IPS-18a (cell line): ENCODE measurements at regions not wholly inside any gene's neighbourhood (a gene's known extent, or its start where the extent isn't known, plus 50 kb on each side); places are given as distances from the start of the nearest gene placed in this dataset.

Experiments used
- H3K27ac ChIP-seq: one replicate; pipeline ENCODE4 v1.5.1; 2013; ENCODE audit warnings: low read length
- H3K27me3 ChIP-seq: one replicate; pipeline ENCODE4 v1.6.1; 2013; ENCODE audit warnings: mild to moderate bottlenecking, low read length; ENCODE audit not compliant: control insufficient read depth, insufficient read depth
- H3K36me3 ChIP-seq: one replicate; pipeline ENCODE4 v1.6.1; 2013; ENCODE audit warnings: low read depth, low read length; ENCODE audit not compliant: control insufficient read depth
- H3K4me1 ChIP-seq: one replicate; pipeline ENCODE4 v1.6.1; 2013; ENCODE audit warnings: low read depth, low read length; ENCODE audit not compliant: control insufficient read depth
- H3K4me3 ChIP-seq: one replicate; pipeline ENCODE4 v1.5.1; 2013; ENCODE audit warnings: low read length
- H3K9ac ChIP-seq: one replicate; pipeline ENCODE4 v1.6.1; 2013; ENCODE audit warnings: mild to moderate bottlenecking, low read length, moderate library complexity
- H3K9me3 ChIP-seq: one replicate; pipeline ENCODE4 v1.6.1; 2013; ENCODE audit warnings: low read depth, low read length; ENCODE audit not compliant: control insufficient read depth

GRCh38 chr2:173448938-173449471 lies 94.3 kb downstream of the CDCA7 start:
- H3K27me3 ChIP-seq: no peaks in the 10 kb centered on the region
- H3K9me3 ChIP-seq: no peaks in the 10 kb centered on the region
- no peak overlapping the region for H3K27ac ChIP-seq
- no peaks in the 10 kb centered on the region for H3K36me3 ChIP-seq
- peak overlapping the region; percentile 32 for H3K4me3 ChIP-seq
- peak overlapping the region; percentile 37 for H3K9ac ChIP-seq
- peaks cover 8% of the 10 kb centered on the region for H3K4me1 ChIP-seq

GRCh38 chr2:173451118-173451517 lies 96.4 kb downstream of the CDCA7 start:
- H3K4me3 ChIP-seq: no peak overlapping the region
- H3K27ac ChIP-seq: no peak overlapping the region
- H3K9me3 ChIP-seq: no peaks in the 10 kb centered on the region
- H3K4me1 ChIP-seq: peaks cover 8% of the 10 kb centered on the region
- no peaks in the 10 kb centered on the region for H3K27me3 ChIP-seq
- H3K9ac ChIP-seq: no peak overlapping the region
- no peaks in the 10 kb centered on the region for H3K36me3 ChIP-seq

- Histone ChIP-seq H3K9ac (no peak overlapping the region), H3K4me3 (no peak overlapping the region)
These were observed 97.3 kb downstream of the CDCA7 start for GRCh38 chr2:173451941-173452340.

GRCh38 chr2:173452416-173452815 lies 97.7 kb downstream of the CDCA7 start:
- H3K9ac ChIP-seq: no peak overlapping the region

More at GRCh38 chr2:173451941-173452340, 97.3 kb downstream of the CDCA7 start:
- H3K9me3 ChIP-seq: no peaks in the 10 kb centered on the region
- H3K36me3 ChIP-seq: no peaks in the 10 kb centered on the region
- H3K27me3 ChIP-seq: no peaks in the 10 kb centered on the region
- peaks cover 8% of the 10 kb centered on the region for H3K4me1 ChIP-seq
- no peak overlapping the region for H3K27ac ChIP-seq

GRCh38 chr2:173456960-173457359 lies 102.3 kb downstream of the CDCA7 start:
- H3K4me1 ChIP-seq: peaks cover 5% of the 10 kb centered on the region
- H3K9me3 ChIP-seq: no peaks in the 10 kb centered on the region
- no peaks in the 10 kb centered on the region for H3K36me3 ChIP-seq
- no peak overlapping the region for H3K4me3 ChIP-seq
- H3K27me3 ChIP-seq: no peaks in the 10 kb centered on the region
- H3K9ac ChIP-seq: no peak overlapping the region
- no peak overlapping the region for H3K27ac ChIP-seq

More at GRCh38 chr2:173452416-173452815, 97.7 kb downstream of the CDCA7 start:
- H3K4me1 ChIP-seq: peaks cover 13% of the 10 kb centered on the region
- no peak overlapping the region for H3K27ac ChIP-seq
- no peaks in the 10 kb centered on the region for H3K36me3 ChIP-seq
- no peaks in the 10 kb centered on the region for H3K27me3 ChIP-seq
- no peaks in the 10 kb centered on the region for H3K9me3 ChIP-seq
- no peak overlapping the region for H3K4me3 ChIP-seq

- Histone ChIP-seq H3K9ac (no peak overlapping the region), H3K27me3 (no peaks in the 10 kb centered on the region), H3K9me3 (no peaks in the 10 kb centered on the region), H3K4me3 (no peak overlapping the region), H3K27ac (no peak overlapping the region), H3K36me3 (no peaks in the 10 kb centered on the region), H3K4me1 (peaks cover 5% of the 10 kb centered on the region)
These were observed 102.7 kb downstream of the CDCA7 start for GRCh38 chr2:173457366-173457765.

GRCh38 chr2:173458991-173459780 lies 104.5 kb downstream of the CDCA7 start:
- H3K36me3 ChIP-seq: no peaks in the 10 kb centered on the region
- no peak overlapping the region for H3K27ac ChIP-seq
- no peak overlapping the region for H3K9ac ChIP-seq
- peaks cover 5% of the 10 kb centered on the region for H3K4me1 ChIP-seq
- H3K4me3 ChIP-seq: no peak overlapping the region
- no peaks in the 10 kb centered on the region for H3K9me3 ChIP-seq
- no peaks in the 10 kb centered on the region for H3K27me3 ChIP-seq

- no peak overlapping the region for H3K4me3 ChIP-seq
- H3K9ac ChIP-seq: no peak overlapping the region
- H3K27ac ChIP-seq: no peak overlapping the region
- H3K9me3 ChIP-seq: no peaks in the 10 kb centered on the region
- H3K36me3 ChIP-seq: no peaks in the 10 kb centered on the region
- H3K4me1 ChIP-seq: no peaks in the 10 kb centered on the region
- H3K27me3 ChIP-seq: no peaks in the 10 kb centered on the region
These were observed 108.5 kb downstream of the CDCA7 start for GRCh38 chr2:173462892-173463840.

GRCh38 chr2:173463846-173464245 lies 109.2 kb downstream of the CDCA7 start:
- H3K4me1 ChIP-seq: no peaks in the 10 kb centered on the region
- no peak overlapping the region for H3K27ac ChIP-seq
- H3K27me3 ChIP-seq: no peaks in the 10 kb centered on the region
- no peak overlapping the region for H3K4me3 ChIP-seq
- H3K36me3 ChIP-seq: no peaks in the 10 kb centered on the region
- no peak overlapping the region for H3K9ac ChIP-seq
- no peaks in the 10 kb centered on the region for H3K9me3 ChIP-seq

- Histone ChIP-seq H3K36me3 (no peaks in the 10 kb centered on the region), H3K4me3 (no peak overlapping the region), H3K27ac (no peak overlapping the region), H3K9me3 (no peaks in the 10 kb centered on the region), H3K9ac (no peak overlapping the region), H3K4me1 (no peaks in the 10 kb centered on the region), H3K27me3 (no peaks in the 10 kb centered on the region)
These were observed 113.1 kb downstream of the CDCA7 start for GRCh38 chr2:173467751-173468150.

- Histone ChIP-seq H3K9me3 (no peaks in the 10 kb centered on the region), H3K4me3 (no peak overlapping the region), H3K4me1 (no peaks in the 10 kb centered on the region), H3K9ac (no peak overlapping the region), H3K36me3 (no peaks in the 10 kb centered on the region), H3K27ac (no peak overlapping the region), H3K27me3 (no peaks in the 10 kb centered on the region)
These were observed 113.7 kb downstream of the CDCA7 start for GRCh38 chr2:173468266-173468793.
